Hematopoietic multipotent progenitor cell treated with erythropoietin and hydrocortisone succinate and interleukin-3 and kit ligand, for 15 days (in vitro differentiated cells): ENCODE measurements at regions not wholly inside any gene's neighbourhood (a gene's known extent, or its start where the extent isn't known, plus 50 kb on each side); places are given as distances from the start of the nearest gene placed in this dataset.

Experiments used
- DNase-seq: peaks from one replicate; pipeline ENCODE4 v3.0.0-alpha.2; 2015; ENCODE audit warnings: low spot score

- DNase-seq, result peak; percentile 7
Observed at GRCh38 chr15:58269455-58270414, 131.6 kb downstream of the AQP9 start.

DNA sequence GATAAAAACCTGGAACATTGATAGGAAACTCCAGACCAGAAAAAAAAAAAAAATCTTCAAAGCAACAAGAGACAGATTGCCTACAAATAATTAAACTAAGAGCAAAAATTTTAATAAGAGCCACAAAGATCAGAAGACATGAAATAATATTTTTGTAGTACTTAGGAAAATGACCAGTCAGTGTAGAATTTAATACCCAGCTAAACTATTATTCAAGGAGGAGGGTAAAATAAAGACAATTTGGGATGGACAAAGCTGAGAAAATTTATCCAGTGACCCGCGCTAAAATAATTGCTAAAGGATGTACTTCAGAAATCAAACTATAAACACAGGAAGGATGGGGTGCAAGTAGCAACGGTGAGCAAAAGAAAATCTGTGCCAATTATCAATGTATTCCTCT, 133.2 kb downstream of the AQP9 start:
- no peak for DNase-seq

- DNase-seq, result no peak
Observed at GRCh38 chr15:58273104-58273503, 134.9 kb downstream of the AQP9 start.

- no peak for DNase-seq
Observed at GRCh38 chr15:58274885-58275284, 136.7 kb downstream of the AQP9 start.

GRCh38 chr15:58275785-58276184, 137.6 kb downstream of the AQP9 start:
- DNase-seq, result no peak

DNA sequence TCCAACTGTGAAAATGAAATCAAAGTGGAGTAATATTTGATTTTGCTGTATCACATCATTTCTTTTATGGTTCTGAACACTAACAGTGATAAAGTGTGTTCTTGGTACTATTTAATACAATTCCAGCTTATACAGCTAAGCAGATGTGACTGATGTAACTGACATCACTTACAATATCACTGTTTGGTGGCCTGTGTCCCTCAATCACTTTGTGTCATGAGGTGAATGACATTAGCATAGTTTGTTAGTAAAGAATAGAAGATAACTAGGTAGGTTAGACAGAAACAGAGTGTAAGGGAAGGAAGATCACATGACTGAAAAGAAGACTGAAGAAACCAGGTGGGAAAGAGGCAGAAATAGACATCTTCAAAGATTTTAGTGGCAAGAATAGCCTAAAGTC, 138.7 kb downstream of the AQP9 start:
- no peak for DNase-seq

DNA sequence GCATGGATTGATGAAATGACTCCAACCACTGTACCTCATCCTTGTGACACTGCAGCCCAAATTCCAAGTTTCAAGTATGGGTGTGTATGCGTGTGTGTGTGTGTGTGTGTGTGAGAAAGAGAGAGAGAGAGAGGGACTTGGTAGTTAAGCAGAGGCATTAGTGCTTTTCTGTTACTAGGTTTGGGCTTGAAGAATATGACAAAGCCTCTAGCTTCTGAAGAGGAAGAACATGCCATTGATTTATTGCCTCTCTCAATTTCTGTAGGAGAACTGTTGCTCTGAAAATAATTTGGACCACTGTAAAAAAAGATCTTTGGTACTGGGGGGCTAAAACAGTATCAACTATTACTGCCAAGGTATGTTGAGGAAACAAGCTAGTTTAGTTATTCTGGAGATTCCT, 139.2 kb downstream of the AQP9 start:
- DNase-seq, result no peak

- DNase-seq, result no peak
Observed at GRCh38 chr15:58279106-58279505, 140.9 kb downstream of the AQP9 start.

DNA sequence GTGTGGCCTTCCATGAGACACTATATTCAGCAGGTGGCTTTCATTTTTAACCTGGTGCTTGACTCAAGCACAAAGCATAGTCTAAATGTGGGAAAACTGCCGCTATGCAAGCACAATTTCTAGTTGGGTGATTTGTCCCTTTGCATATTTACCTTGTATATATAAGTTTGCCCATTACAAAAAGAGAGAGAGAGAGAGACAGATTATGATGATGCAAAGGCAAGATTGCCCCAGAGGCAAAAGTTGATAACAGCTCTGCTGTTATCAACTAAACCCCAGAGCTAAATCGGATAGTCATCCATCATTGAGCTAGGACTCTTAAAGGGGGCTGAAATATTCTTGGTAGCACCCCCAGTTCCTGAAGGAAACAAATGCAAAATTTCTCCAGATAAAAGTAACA, 141.5 kb downstream of the AQP9 start:
- no peak for DNase-seq

DNA sequence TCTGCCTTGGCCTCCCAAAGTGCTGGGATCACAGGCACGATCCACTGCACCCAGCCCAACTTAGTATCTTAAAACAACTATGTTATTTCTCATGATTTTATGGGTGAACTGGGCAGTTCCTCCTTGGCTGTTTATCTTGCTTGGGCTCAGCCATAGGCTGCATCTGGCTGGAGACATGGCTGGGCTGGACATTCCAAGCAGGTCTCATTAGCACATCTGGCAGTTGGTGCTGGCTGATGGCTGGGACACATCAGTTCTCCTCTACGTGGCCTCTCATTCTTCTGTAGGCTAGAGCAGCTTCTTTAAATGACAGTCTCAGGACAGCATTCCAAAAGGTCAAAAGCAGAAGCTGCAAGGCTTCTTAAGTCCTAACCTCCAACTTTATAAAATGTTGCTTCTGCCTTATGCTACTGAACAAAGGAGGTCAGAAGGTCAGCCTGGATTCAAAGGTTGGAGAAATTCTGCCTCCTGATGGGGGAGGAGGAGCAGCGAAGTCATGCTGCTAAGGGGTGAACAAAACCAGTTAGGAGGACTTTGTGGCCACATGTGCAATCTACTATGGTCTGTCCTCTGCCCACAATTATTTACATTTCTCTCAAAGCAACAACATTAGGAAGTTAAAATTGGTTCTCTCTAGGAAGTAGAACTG, 144.0 kb downstream of the AQP9 start:
- DNase-seq, result no peak

GRCh38 chr15:58283302-58283701, 145.1 kb downstream of the AQP9 start:
- no peak for DNase-seq

DNA sequence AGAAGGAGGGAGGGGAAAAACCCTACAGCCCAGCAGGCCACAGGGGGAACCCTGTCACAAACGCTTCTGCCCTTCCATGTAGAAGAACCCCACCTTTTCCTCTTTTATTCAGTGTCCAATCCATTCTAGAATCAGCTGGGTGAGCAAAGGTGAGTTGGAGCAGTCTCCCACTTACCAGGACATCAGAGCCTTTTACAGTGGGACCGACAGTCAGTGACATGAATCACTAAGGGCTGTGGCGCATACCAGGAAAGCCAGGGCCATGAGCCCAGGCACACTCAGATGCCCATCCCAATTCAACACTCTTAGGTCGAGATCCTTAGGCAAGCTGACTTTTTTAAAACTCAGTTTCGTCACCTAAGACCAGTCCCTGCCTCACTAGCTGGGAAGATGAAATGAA, 146.1 kb downstream of the AQP9 start:
- DNase-seq, result no peak

DNA sequence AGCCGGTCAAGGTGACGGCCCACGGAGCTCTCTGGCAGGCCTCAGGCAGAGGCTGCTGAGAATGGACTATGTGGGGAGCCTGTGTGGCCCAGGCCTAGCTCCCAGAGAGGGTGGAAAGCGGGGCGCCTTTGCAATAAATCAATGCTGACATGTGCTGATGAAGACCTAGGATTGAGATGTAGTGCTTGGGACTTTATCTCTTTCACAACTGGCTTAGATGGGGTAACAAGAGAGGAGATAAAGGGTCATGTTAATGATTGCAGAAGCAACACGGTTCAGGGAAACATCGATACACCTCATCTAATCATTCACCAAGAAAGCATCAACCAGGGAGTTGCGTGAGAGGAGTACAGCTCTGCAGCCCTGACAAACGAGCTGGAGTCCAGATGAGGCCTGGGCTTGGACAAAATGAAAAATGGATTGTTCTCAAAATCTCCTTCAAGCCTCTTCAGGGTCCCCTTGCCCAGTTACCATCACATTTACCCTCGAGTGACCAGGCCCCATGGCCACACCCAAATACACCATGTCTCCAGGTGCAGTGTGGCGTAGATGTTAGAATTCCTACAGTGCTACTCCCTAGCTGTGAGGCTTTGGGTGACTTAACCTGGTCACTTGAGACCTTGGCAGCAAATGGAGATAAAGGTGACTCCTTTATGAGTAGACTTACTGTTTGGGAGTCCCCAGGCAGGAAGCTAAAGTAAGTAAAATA, 146.4 kb upstream of the LIPC start:
- no peak for DNase-seq

DNA sequence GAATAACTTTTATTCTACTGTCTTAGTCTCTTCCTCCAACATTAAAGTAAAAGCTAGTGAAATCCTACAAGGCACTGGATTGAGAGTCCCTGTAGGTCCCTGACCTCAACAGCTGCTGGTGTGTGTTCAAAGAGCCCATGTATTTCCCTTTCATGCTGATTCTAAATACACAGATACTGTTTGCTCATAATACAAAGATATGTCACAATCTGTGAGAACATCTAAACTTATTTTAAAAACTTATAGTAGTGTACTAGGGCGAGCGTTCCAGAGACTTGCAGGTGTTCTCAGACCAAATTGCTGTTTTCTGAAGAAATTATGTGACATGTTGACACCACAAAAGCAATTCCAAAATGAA, 145.9 kb upstream of the LIPC start:
- DNase-seq, result no peak

DNA sequence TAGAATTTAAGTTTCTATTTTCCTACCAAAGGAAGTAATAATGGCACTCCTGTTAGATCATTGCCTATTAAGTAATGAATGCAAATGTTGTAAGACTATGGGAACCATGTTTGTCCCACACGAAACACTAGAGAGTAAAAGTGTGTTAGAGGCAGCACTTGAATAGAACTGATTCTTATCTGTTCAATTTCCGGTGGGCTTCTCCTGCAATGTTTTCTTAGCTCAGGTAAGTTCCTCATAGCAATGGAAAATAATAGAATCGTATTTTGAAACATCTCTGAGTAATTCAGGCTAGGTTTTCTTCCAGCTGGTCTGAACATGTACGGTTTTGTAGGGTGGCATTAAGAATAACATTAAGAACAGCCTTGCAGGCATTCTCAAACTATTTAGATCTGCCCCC, 145.3 kb upstream of the LIPC start:
- DNase-seq, result no peak

DNA sequence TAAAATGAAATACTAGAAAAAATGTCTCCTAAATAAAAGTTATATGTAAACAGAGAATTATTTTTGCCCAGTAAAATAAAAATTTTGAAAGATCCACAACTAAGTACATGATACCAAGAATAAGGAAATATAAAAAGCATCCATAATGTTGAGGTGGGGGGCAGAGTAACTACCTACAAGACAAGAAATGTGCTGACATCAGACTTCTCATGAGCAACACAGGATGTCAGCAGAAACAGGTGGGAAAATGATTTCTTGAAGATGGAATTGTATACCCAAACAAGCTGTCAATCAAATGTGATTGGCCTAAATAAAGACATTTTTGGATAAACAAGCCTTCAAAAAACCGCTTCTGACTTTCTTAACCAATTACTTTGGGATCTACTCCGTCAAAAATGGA, 143.9 kb upstream of the LIPC start:
- no peak for DNase-seq

GRCh38 chr15:58288592-58288991, 143.2 kb upstream of the LIPC start:
- DNase-seq, result no peak

GRCh38 chr15:58291848-58292247, 139.9 kb upstream of the LIPC start:
- no peak for DNase-seq

DNA sequence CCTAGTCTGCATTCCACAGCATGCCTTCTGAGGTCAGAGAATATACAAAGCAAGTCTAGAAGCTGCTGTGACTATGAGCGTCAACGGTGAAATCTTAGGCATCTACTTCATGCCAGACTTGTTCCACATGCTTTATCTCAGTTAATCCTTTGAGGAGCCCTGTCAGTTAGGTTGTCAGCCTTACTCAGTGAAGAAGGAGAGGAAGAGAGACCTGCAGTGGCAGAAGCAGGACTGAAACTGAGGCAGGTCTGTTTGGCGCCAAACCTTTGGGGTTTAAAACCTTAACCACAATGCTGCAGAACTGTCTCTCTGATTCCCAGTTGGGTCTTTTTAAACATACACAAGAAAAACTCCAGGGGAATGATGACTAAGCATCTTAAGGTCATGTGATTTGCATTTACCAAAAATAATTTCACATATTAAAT, 139.0 kb upstream of the LIPC start:
- DNase-seq, result no peak

- no peak for DNase-seq
Observed at GRCh38 chr15:58293622-58294550, 137.9 kb upstream of the LIPC start.

GRCh38 chr15:58294681-58295254, 137.0 kb upstream of the LIPC start:
- no peak for DNase-seq
